SJCRH30 (cell line): ENCODE measurements at regions not wholly inside any gene's neighbourhood (a gene's known extent, or its start where the extent isn't known, plus 50 kb on each side); places are given as distances from the start of the nearest gene placed in this dataset.

Experiments used
- DNase-seq, 2 experiments: peaks; one replicate each; pipeline ENCODE4 v3.0.0-alpha.2; 2015 to 2020
- H3K27ac ChIP-seq: fragments of 250-450 bp; sonication (Bioruptor Pico); 2 replicates; pipeline ENCODE4 v1.5.1; 2020; ENCODE audit warnings: mild to moderate bottlenecking, moderate library complexity
- H3K27me3 ChIP-seq: fragments of 250-450 bp; sonication (Bioruptor Pico); 2 replicates; pipeline ENCODE4 v1.5.1; 2020; ENCODE audit warnings: mild to moderate bottlenecking, moderate library complexity
- H3K36me3 ChIP-seq: fragments of 250-450 bp; sonication (Bioruptor Pico); 2 replicates; pipeline ENCODE4 v1.5.1; 2020; ENCODE audit warnings: mild to moderate bottlenecking, moderate library complexity
- H3K4me1 ChIP-seq: fragments of 250-450 bp; sonication (Bioruptor Pico); 2 replicates; pipeline ENCODE4 v1.5.1; 2020; ENCODE audit warnings: mild to moderate bottlenecking, moderate library complexity
- H3K4me3 ChIP-seq: fragments of 250-450 bp; sonication (Bioruptor Pico); 2 replicates; pipeline ENCODE4 v1.5.1; 2020; ENCODE audit warnings: mild to moderate bottlenecking, moderate library complexity
- H3K9me3 ChIP-seq: fragments of 250-450 bp; sonication (Bioruptor Pico); replicated peaks from 2 replicates; pipeline ENCODE4 v1.5.1; 2020; ENCODE audit warnings: mild to moderate bottlenecking, moderate library complexity

- H3K27ac ChIP-seq = no peak overlapping the region
- H3K36me3 ChIP-seq = no peaks in the 10 kb centered on the region
- H3K9me3 ChIP-seq = no peaks in the 10 kb centered on the region
- no peak overlapping the region for H3K4me3 ChIP-seq
- DNase-seq = no peak
- H3K4me1 ChIP-seq = no peaks in the 10 kb centered on the region
- no peaks in the 10 kb centered on the region for H3K27me3 ChIP-seq
Observed at GRCh38 chr18:71114550-71115210, 825.8 kb downstream of the SOCS6 start.

- no peaks in the 10 kb centered on the region for H3K9me3 ChIP-seq
Observed at GRCh38 chr18:71107244-71107643, 818.4 kb downstream of the SOCS6 start.

GRCh38 chr18:71106701-71107100 lies 817.9 kb downstream of the SOCS6 start:
- DNase-seq = no peak
- Histone ChIP-seq H3K4me3 (no peak overlapping the region), H3K27ac (no peak overlapping the region), H3K36me3 (no peaks in the 10 kb centered on the region), H3K4me1 (no peaks in the 10 kb centered on the region), H3K9me3 (no peaks in the 10 kb centered on the region), H3K27me3 (no peaks in the 10 kb centered on the region)

More at GRCh38 chr18:71107244-71107643, 818.4 kb downstream of the SOCS6 start:
- no peak for DNase-seq
- no peaks in the 10 kb centered on the region for H3K4me1 ChIP-seq
- H3K36me3 ChIP-seq = no peaks in the 10 kb centered on the region
- H3K4me3 ChIP-seq = no peak overlapping the region
- no peak overlapping the region for H3K27ac ChIP-seq
- no peaks in the 10 kb centered on the region for H3K27me3 ChIP-seq

- H3K4me1 ChIP-seq = no peaks in the 10 kb centered on the region
- H3K27ac ChIP-seq = no peak overlapping the region
- no peaks in the 10 kb centered on the region for H3K36me3 ChIP-seq
- no peak for DNase-seq
- no peaks in the 10 kb centered on the region for H3K27me3 ChIP-seq
- no peak overlapping the region for H3K4me3 ChIP-seq
- H3K9me3 ChIP-seq = no peaks in the 10 kb centered on the region
Observed at GRCh38 chr18:71105994-71106546, 817.2 kb downstream of the SOCS6 start.

- Histone ChIP-seq H3K27me3 (no peaks in the 10 kb centered on the region), H3K9me3 (no peaks in the 10 kb centered on the region), H3K36me3 (no peaks in the 10 kb centered on the region), H3K4me1 (no peaks in the 10 kb centered on the region), H3K27ac (no peak overlapping the region), H3K4me3 (no peak overlapping the region)
- peak; percentile 1 for DNase-seq
Observed at GRCh38 chr18:71105078-71105819, 816.4 kb downstream of the SOCS6 start.

- Histone ChIP-seq H3K36me3 (no peaks in the 10 kb centered on the region), H3K27ac (no peak overlapping the region), H3K9me3 (no peaks in the 10 kb centered on the region), H3K4me3 (no peak overlapping the region), H3K4me1 (no peaks in the 10 kb centered on the region), H3K27me3 (no peaks in the 10 kb centered on the region)
- DNase-seq = no peak
Observed at GRCh38 chr18:71079606-71080005, 790.8 kb downstream of the SOCS6 start.

GRCh38 chr18:71077451-71077850 lies 788.6 kb downstream of the SOCS6 start:
- Histone ChIP-seq H3K4me1 (no peaks in the 10 kb centered on the region), H3K27ac (no peak overlapping the region), H3K36me3 (no peaks in the 10 kb centered on the region), H3K4me3 (no peak overlapping the region), H3K9me3 (no peaks in the 10 kb centered on the region), H3K27me3 (no peaks in the 10 kb centered on the region)
- no peak for DNase-seq

GRCh38 chr18:71075147-71075546 lies 786.3 kb downstream of the SOCS6 start:
- DNase-seq = no peak
- Histone ChIP-seq H3K4me3 (no peak overlapping the region), H3K9me3 (no peaks in the 10 kb centered on the region), H3K27ac (no peak overlapping the region), H3K36me3 (no peaks in the 10 kb centered on the region), H3K4me1 (no peaks in the 10 kb centered on the region), H3K27me3 (no peaks in the 10 kb centered on the region)

- no peak overlapping the region for H3K27ac ChIP-seq
- no peak for DNase-seq
- H3K27me3 ChIP-seq = no peaks in the 10 kb centered on the region
- H3K4me3 ChIP-seq = no peak overlapping the region
- no peaks in the 10 kb centered on the region for H3K9me3 ChIP-seq
- no peaks in the 10 kb centered on the region for H3K4me1 ChIP-seq
- no peaks in the 10 kb centered on the region for H3K36me3 ChIP-seq
Observed at GRCh38 chr18:71068338-71068737, 779.5 kb downstream of the SOCS6 start.

GRCh38 chr18:71049893-71050292 lies 761.0 kb downstream of the SOCS6 start:
- H3K9me3 ChIP-seq = no peaks in the 10 kb centered on the region
- no peaks in the 10 kb centered on the region for H3K27me3 ChIP-seq
- no peak for DNase-seq
- H3K36me3 ChIP-seq = no peaks in the 10 kb centered on the region
- no peak overlapping the region for H3K4me3 ChIP-seq
- no peaks in the 10 kb centered on the region for H3K4me1 ChIP-seq
- H3K27ac ChIP-seq = no peak overlapping the region

- Histone ChIP-seq H3K36me3 (no peaks in the 10 kb centered on the region), H3K4me3 (no peak overlapping the region), H3K9me3 (no peaks in the 10 kb centered on the region), H3K27me3 (no peaks in the 10 kb centered on the region), H3K4me1 (no peaks in the 10 kb centered on the region), H3K27ac (no peak overlapping the region)
- no peak for DNase-seq
Observed at GRCh38 chr18:71047882-71048281, 759.0 kb downstream of the SOCS6 start.

GRCh38 chr18:71045331-71046065 lies 756.7 kb downstream of the SOCS6 start:
- DNase-seq = no peak
- Histone ChIP-seq H3K4me3 (no peak overlapping the region), H3K9me3 (no peaks in the 10 kb centered on the region), H3K27me3 (no peaks in the 10 kb centered on the region), H3K36me3 (no peaks in the 10 kb centered on the region), H3K27ac (no peak overlapping the region), H3K4me1 (no peaks in the 10 kb centered on the region)

GRCh38 chr18:71040161-71040560 lies 751.3 kb downstream of the SOCS6 start:
- H3K27me3 ChIP-seq = no peaks in the 10 kb centered on the region
- no peak for DNase-seq
- H3K4me1 ChIP-seq = no peaks in the 10 kb centered on the region
- no peak overlapping the region for H3K27ac ChIP-seq
- H3K9me3 ChIP-seq = no peaks in the 10 kb centered on the region
- H3K4me3 ChIP-seq = no peak overlapping the region
- H3K36me3 ChIP-seq = no peaks in the 10 kb centered on the region

- no peak for DNase-seq
- Histone ChIP-seq H3K36me3 (no peaks in the 10 kb centered on the region), H3K4me3 (no peak overlapping the region), H3K27me3 (no peaks in the 10 kb centered on the region), H3K4me1 (no peaks in the 10 kb centered on the region), H3K27ac (no peak overlapping the region), H3K9me3 (no peaks in the 10 kb centered on the region)
Observed at GRCh38 chr18:71038196-71038595, 749.4 kb downstream of the SOCS6 start.

GRCh38 chr18:71036783-71037182 lies 747.9 kb downstream of the SOCS6 start:
- no peaks in the 10 kb centered on the region for H3K9me3 ChIP-seq
- H3K4me1 ChIP-seq = no peaks in the 10 kb centered on the region
- no peaks in the 10 kb centered on the region for H3K36me3 ChIP-seq
- H3K27me3 ChIP-seq = no peaks in the 10 kb centered on the region
- H3K27ac ChIP-seq = no peak overlapping the region
- no peak for DNase-seq
- H3K4me3 ChIP-seq = no peak overlapping the region
